ENCODE measurements at regions not wholly inside any gene's neighbourhood (a gene's known extent, or its start where the extent isn't known, plus 50 kb on each side); places are given as distances from the start of the nearest gene placed in this dataset.

DNA sequence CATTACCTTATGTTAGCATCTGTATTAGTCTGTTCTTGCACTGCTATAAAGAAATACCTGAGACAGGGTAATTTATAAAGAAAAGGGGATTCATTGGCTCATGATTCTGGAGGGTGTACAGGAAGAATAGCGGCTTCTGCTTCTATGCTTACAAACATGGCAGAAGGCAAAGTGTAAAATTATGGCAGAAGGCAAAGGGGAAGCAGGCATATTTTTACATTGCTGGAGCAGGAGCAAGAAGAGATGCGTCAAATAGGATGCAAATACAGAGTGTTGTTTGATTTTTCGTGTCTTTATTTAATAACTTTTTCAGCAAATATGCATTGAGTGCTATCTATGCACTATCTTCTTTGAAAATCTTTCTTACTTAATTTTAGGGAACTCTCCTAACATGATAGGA, 210.7 kb upstream of the SSTR1 start:
- no peak for TF ChIP-seq EP300 (IDR thresholded peaks at IDR 0.05)
- TF ChIP-seq, protein P1, sequence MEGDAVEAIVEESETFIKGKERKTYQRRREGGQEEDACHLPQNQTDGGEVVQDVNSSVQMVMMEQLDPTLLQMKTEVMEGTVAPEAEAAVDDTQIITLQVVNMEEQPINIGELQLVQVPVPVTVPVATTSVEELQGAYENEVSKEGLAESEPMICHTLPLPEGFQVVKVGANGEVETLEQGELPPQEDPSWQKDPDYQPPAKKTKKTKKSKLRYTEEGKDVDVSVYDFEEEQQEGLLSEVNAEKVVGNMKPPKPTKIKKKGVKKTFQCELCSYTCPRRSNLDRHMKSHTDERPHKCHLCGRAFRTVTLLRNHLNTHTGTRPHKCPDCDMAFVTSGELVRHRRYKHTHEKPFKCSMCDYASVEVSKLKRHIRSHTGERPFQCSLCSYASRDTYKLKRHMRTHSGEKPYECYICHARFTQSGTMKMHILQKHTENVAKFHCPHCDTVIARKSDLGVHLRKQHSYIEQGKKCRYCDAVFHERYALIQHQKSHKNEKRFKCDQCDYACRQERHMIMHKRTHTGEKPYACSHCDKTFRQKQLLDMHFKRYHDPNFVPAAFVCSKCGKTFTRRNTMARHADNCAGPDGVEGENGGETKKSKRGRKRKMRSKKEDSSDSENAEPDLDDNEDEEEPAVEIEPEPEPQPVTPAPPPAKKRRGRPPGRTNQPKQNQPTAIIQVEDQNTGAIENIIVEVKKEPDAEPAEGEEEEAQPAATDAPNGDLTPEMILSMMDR (IDR thresholded peaks at IDR 0.05): no peak
- TF ChIP-seq POLR2A (IDR thresholded peaks at IDR 0.05): no peak
